GM10266 (cell line): ENCODE measurements at regions not wholly inside any gene's neighbourhood (a gene's known extent, or its start where the extent isn't known, plus 50 kb on each side); places are given as distances from the start of the nearest gene placed in this dataset.

Experiments used
- DNase-seq: peaks from one replicate; pipeline ENCODE4 v3.0.0; 2012; ENCODE audit errors: extremely low spot score
- CTCF ChIP-seq: IDR thresholded peaks from 2 replicates; pipeline ENCODE4 v1.5.1; 2012; ENCODE audit warnings: mild to moderate bottlenecking, low read depth; ENCODE audit not compliant: control insufficient read depth, insufficient read depth; ENCODE audit errors: missing control alignments

- DNase-seq = no peak
- no peak for TF ChIP-seq CTCF
Measured at GRCh38 chr18:40414155-40414754, 1540.8 kb upstream of the PIK3C3 start.

DNA sequence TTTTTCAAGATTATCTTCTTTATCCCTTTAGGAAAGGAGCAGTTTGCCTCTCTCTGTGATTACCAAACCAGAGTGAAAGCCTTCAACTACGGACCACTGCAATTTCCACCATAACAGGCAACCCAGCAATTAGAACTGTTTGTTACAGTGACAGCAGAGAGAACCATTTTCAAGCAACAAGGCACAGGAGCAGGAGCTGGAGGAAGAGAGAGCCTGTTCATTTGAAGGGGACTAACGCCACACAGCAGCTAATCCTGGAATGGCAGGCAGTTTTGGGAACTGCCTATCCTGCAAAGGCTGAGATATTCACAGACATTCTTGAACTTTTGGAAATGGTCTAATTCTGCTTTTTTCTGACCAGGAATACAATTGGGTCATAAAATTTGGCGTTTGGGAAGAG is 1541.9 kb upstream of the PIK3C3 start:
- no peak for DNase-seq
- TF ChIP-seq CTCF = no peak

GRCh38 chr18:40412410-40412809 is 1542.6 kb upstream of the PIK3C3 start:
- no peak for TF ChIP-seq CTCF
- DNase-seq = no peak

- no peak for TF ChIP-seq CTCF
- no peak for DNase-seq
Measured at GRCh38 chr18:40407909-40408308, 1547.1 kb upstream of the PIK3C3 start.

DNA sequence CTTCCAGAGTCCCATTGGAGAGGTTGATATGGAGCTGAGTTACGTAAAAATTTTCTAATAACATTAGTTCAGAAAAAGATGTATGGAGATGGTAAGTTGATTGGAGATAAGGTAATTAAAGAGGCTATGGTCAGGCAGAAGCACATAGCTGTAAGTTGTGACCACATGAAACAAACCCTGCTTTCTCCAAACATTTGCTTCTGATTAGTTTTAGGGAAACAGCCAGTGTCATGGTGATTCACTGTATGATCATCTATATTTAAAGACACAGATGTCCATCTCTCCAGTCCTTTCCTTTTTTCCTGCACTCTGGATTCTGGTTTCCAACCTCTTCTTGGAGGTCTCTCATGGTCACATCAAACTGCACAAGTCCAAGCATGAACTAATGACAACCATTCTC is 1550.8 kb upstream of the PIK3C3 start:
- no peak for TF ChIP-seq CTCF
- no peak for DNase-seq

DNA sequence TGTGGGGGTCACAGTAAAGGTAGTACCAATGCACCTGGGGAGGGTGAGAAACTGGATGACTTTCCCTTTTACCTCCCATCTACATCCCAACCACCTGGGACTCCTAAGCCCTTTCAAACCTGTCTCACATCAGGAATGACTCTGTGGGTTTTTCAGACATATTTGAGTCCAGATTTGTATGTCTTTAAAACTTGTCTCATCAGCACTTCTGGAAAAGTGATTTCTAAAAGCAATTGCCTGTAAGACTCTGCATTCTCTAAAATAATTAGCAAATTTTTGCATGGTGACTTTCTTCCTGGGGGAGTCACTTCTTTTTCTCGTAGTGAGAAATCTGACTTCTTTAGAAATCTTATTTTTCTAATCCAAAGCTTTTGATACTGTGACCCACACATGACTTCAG is 1553.0 kb upstream of the PIK3C3 start:
- no peak for TF ChIP-seq CTCF
- no peak for DNase-seq

GRCh38 chr18:40388121-40388520 is 1566.9 kb upstream of the PIK3C3 start:
- TF ChIP-seq CTCF = no peak
- DNase-seq = no peak
